Esophagus muscularis mucosa (tissue), 3 donors: ENCODE measurements at regions not wholly inside any gene's neighbourhood (a gene's known extent, or its start where the extent isn't known, plus 50 kb on each side); places are given as distances from the start of the nearest gene placed in this dataset.
A peak's percentile ranks its signal among the peaks of the same experiment; 100 is the strongest.

Source experiments
- CTCF ChIP-seq, 3 experiments: fragments of 200-600 bp in 2 of 3; fragments of 450-650 bp in 1 of 3; sonication (generic) in 2 of 3; IDR thresholded peaks; one replicate each; pipeline ENCODE4 v1.5.1; 2017 to 2019; ENCODE audit warnings: antibody characterized with exemption in 3 of 3, mild to moderate bottlenecking in 2 of 3, moderate library complexity in 1 of 3
- POLR2A ChIP-seq: fragments of 450-650 bp; IDR thresholded peaks from one replicate; pipeline ENCODE4 v1.6.1; 2017; ENCODE audit warnings: antibody characterized with exemption, moderate library complexity, mild to moderate bottlenecking, low read depth

- no peak for TF ChIP-seq POLR2A
- peak in 1 of 3 experiments; percentile 27 for TF ChIP-seq CTCF (IDR thresholded peaks at IDR 0.05)
These were observed 281.9 kb downstream of the EPM2A start for GRCh38 chr6:145453376-145453775.
